ENCODE measurements at regions not wholly inside any gene's neighbourhood (a gene's known extent, or its start where the extent isn't known, plus 50 kb on each side); places are given as distances from the start of the nearest gene placed in this dataset.
"Not testable (repeated sequence)": the region's sequence is repeated elsewhere in the genome, so short reads cannot be mapped to it uniquely, and the experiment has no call there.

- DNase-seq (ENCODE audit: missing footprints) (no peak), ATAC-seq (no peak)
- intact Hi-C loops (cut with DNase I) = no loop called here
These were observed 118.8 kb upstream of the VPREB1 start for GRCh38 chr22:22125579-22126468.

- ATAC-seq (no peak), DNase-seq (ENCODE audit: missing footprints) (no peak)
- intact Hi-C loops (cut with DNase I) = no loop called here
These were observed 119.5 kb upstream of the VPREB1 start for GRCh38 chr22:22125028-22125578.

GRCh38 chr22:22124374-22124773, 120.2 kb upstream of the VPREB1 start:
- ATAC-seq = no peak
- intact Hi-C loops (cut with DNase I) = no loop called here

GRCh38 chr22:22123960-22124278, 120.7 kb upstream of the VPREB1 start:
- ATAC-seq (no peak), DNase-seq (ENCODE audit: missing footprints) (no peak)
- intact Hi-C loops (cut with DNase I) = no loop called here

More at GRCh38 chr22:22124374-22124773, 120.2 kb upstream of the VPREB1 start:
- no peak for DNase-seq (ENCODE audit: missing footprints)

GRCh38 chr22:22123118-22123959, 121.2 kb upstream of the VPREB1 start:
- ATAC-seq = no peak
- intact Hi-C loops (cut with DNase I) = no loop called here
- DNase-seq (ENCODE audit: missing footprints) = no peak

GRCh38 chr22:22122348-22123117, 122.1 kb upstream of the VPREB1 start:
- DNase-seq (ENCODE audit: missing footprints) (no peak), ATAC-seq (no peak)
- intact Hi-C loops (cut with DNase I) = no loop called here

GRCh38 chr22:22121445-22121844, 123.1 kb upstream of the VPREB1 start:
- DNase-seq (ENCODE audit: missing footprints) (no peak), ATAC-seq (no peak)
- intact Hi-C loops (cut with DNase I) = no loop called here

- DNase-seq (ENCODE audit: missing footprints) (no peak), ATAC-seq (no peak)
- intact Hi-C loops (cut with DNase I) = no loop called here
These were observed 124.4 kb upstream of the VPREB1 start for GRCh38 chr22:22120160-22120559.

- intact Hi-C loops (cut with DNase I) = no loop called here
- ATAC-seq (no peak), DNase-seq (ENCODE audit: missing footprints) (no peak)
These were observed 125.6 kb upstream of the VPREB1 start for GRCh38 chr22:22118987-22119386.

GRCh38 chr22:22117864-22118544, 126.6 kb upstream of the VPREB1 start:
- DNase-seq (ENCODE audit: missing footprints); ATAC-seq; intact Hi-C loops (cut with DNase I): not testable (repeated sequence)

GRCh38 chr22:22116997-22117770, 127.4 kb upstream of the VPREB1 start:
- intact Hi-C loops (cut with DNase I); DNase-seq (ENCODE audit: missing footprints); ATAC-seq: not testable (repeated sequence)

GRCh38 chr22:22113701-22114100, 130.9 kb upstream of the VPREB1 start:
- DNase-seq (ENCODE audit: missing footprints) = no peak
- no peak for ATAC-seq
- intact Hi-C loops (cut with DNase I) = no loop called here

- no peak for ATAC-seq
- intact Hi-C loops (cut with DNase I) = no loop called here
- DNase-seq (ENCODE audit: missing footprints) = no peak
These were observed 130.1 kb upstream of the TOP3B start for GRCh38 chr22:22112533-22113294.

- no peak for ATAC-seq
- intact Hi-C loops (cut with DNase I) = no loop called here
- no peak for DNase-seq (ENCODE audit: missing footprints)
These were observed 129.4 kb upstream of the TOP3B start for GRCh38 chr22:22111983-22112382.

GRCh38 chr22:22111267-22111751, 128.7 kb upstream of the TOP3B start:
- no peak for DNase-seq (ENCODE audit: missing footprints)
- no peak for ATAC-seq
- intact Hi-C loops (cut with DNase I) = no loop called here

- ATAC-seq (peak; percentile 85), DNase-seq (ENCODE audit: missing footprints) (no peak)
- intact Hi-C loops (cut with DNase I) = no loop called here
These were observed 128.1 kb upstream of the TOP3B start for GRCh38 chr22:22110548-22111266.
